Adrenal gland (tissue), 5 donors: ENCODE measurements at regions not wholly inside any gene's neighbourhood (a gene's known extent, or its start where the extent isn't known, plus 50 kb on each side); places are given as distances from the start of the nearest gene placed in this dataset.

Experiments
- CTCF ChIP-seq, 6 experiments: fragments of 450-650 bp in 4 of 6; fragments of 200-600 bp in 2 of 6; sonication (generic) in 1 of 6; IDR thresholded peaks; 1 replicate in 5 of 6; 2 replicates in 1 of 6; pipeline versions ENCODE4 v1.5.1 to v1.8.0; 2016 to 2021; ENCODE audit warnings: antibody characterized with exemption in 6 of 6, mild to moderate bottlenecking in 2 of 6, moderate library complexity in 1 of 6
- POLR2A ChIP-seq, 2 donors: fragments of 450-650 bp; IDR thresholded peaks; one replicate each; pipeline ENCODE4 v1.6.1; 2017; ENCODE audit warnings: antibody characterized with exemption in 2 of 2, mild to moderate bottlenecking in 2 of 2, moderate library complexity in 1 of 2
- donor health status: DM: no; HTN: no; CAD: no.

- TF ChIP-seq CTCF (IDR thresholded peaks at IDR 0.05) (no peak), POLR2A (IDR thresholded peaks at IDR 0.05) (no peak)
Measured at GRCh38 chr3:22121068-22121701, 370.2 kb upstream of the ZNF385D start.
